ENCODE measurements at regions not wholly inside any gene's neighbourhood (a gene's known extent, or its start where the extent isn't known, plus 50 kb on each side); places are given as distances from the start of the nearest gene placed in this dataset.

DNA sequence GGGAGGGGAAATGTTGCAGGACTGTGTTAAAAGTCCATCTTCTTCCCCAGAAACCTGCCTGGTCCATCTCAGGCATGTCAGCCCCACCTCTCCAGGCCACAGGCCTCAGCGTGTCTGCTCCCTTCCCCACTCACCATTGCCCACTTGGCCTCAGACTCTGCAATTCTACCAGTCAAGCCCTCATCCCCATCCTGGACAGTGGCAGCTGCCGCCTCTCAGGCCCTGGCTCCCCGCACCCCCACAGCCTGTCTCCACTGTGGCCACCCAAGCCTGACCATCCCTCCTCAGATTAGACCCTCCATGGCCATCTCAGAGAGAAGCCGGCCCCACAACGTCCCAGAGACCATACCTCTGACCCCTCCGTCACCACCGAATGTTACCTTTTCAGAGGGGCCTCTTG is 89.9 kb downstream of the BARX1 start:
- TF ChIP-seq POLR2AphosphoS5 (IDR thresholded peaks at IDR 0.05), result no peak
- TF ChIP-seq, protein P1, sequence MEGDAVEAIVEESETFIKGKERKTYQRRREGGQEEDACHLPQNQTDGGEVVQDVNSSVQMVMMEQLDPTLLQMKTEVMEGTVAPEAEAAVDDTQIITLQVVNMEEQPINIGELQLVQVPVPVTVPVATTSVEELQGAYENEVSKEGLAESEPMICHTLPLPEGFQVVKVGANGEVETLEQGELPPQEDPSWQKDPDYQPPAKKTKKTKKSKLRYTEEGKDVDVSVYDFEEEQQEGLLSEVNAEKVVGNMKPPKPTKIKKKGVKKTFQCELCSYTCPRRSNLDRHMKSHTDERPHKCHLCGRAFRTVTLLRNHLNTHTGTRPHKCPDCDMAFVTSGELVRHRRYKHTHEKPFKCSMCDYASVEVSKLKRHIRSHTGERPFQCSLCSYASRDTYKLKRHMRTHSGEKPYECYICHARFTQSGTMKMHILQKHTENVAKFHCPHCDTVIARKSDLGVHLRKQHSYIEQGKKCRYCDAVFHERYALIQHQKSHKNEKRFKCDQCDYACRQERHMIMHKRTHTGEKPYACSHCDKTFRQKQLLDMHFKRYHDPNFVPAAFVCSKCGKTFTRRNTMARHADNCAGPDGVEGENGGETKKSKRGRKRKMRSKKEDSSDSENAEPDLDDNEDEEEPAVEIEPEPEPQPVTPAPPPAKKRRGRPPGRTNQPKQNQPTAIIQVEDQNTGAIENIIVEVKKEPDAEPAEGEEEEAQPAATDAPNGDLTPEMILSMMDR (IDR thresholded peaks at IDR 0.05), result no peak
- no peak for TF ChIP-seq POLR2A (IDR thresholded peaks at IDR 0.05)
- TF ChIP-seq EP300 (IDR thresholded peaks at IDR 0.05), result no peak

Data from gastroesophageal sphincter (tissue), 3 donors.